ENCODE measurements at regions not wholly inside any gene's neighbourhood (a gene's known extent, or its start where the extent isn't known, plus 50 kb on each side); places are given as distances from the start of the nearest gene placed in this dataset.

DNA sequence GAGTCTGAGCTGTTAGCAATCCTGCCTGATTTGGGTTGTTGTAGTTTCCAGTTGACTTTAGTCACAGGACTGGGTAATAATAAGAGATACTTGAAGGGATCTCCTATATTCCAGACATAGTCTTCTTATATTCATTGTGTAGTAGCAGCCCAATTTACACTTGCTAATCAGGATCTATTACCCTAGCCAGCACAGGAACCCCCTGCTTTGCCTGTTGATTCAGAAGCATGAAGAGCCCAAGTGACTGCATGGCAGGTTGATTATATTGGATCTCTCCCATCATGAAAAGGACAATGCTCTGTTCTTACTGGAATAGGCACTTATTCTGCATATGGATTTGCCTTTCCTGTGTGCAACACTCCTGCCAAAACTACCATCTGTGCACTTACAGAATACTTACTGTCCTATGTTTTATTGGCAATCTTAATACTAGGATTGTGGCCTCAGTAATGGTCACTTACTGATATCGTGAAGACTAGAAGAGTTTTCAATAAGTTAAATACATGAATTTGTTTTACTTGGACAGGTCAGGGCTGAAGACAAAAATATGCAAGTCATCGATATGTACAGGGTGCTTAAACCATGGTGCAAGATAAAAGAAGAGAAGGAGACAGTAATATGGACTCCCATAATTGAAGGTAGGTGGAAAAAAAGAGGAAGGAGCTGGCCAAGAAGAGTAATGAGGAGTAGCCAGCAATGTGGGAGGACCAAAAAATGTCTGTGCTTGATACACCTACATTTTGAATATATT is 304.1 kb downstream of the MCTP2 start:
- no peak for DNase-seq (ENCODE audit: insufficient read length, low spot score)
- no peak for FAIRE-seq

DNA sequence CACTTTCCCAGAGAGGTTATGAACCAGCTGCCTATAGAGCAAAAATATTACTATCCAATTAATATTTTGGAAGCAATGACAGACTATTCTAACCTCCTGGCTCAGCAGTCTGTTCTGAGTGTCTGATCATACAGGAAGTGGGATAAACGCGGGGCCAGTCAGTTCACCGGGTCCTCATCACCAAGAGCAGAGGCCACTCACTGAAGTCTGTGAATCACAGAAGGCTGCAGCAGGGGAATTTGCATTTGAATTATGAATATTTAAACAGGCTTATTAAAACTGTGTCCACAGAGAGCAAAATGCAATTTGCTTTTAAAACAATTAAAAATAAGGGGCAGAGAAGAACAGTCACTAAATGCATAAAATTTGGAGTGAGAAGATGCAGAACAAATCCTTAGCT is 305.2 kb downstream of the MCTP2 start:
- DNase-seq (ENCODE audit: insufficient read length, low spot score) (no peak), FAIRE-seq (no peak)

DNA sequence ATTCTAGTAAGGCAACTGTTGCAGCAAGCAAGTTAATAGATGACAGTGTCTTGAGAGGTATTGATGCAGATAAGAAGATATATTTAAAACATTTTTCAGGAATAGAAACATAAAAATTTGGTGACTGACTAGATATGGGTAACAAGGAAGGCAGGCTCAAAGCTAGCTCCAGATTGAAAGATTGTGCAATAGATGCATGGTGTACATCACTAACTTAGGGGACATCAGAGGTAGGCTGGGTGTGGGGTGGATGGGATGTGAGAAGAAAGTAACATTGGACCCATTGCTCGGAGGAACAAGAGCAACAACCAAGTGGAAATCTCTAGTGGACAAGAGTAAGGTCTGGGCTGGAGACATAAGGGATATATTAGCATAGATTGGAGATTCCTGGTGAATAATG is 306.9 kb downstream of the MCTP2 start:
- FAIRE-seq (no peak), DNase-seq (ENCODE audit: insufficient read length, low spot score) (no peak)

GRCh38 chr15:94542391-94542790 is 311.0 kb downstream of the MCTP2 start:
- DNase-seq (ENCODE audit: insufficient read length, low spot score) (no peak), FAIRE-seq (no peak)

- FAIRE-seq = no peak
- no peak for DNase-seq (ENCODE audit: insufficient read length, low spot score)
Measured at GRCh38 chr15:94546808-94547207, 315.4 kb downstream of the MCTP2 start.

DNA sequence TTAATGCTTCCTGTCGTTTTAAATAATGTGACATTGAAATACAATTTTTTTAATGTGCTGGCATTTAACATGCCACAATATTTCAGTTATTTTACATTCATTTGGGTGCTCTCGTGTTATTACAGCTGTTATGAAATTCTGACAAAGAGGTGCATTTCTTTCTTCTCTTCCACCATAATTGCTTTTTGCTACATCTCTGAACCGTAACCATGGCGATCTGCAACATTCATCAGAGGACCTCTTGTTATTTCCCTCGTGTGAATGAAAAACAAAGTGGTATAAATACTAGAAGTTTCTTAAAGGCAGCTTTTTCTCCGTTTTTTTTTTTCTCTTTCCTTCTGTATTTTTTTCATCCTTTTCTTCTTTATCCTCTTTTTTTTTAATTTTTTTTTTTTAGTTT is 316.4 kb downstream of the MCTP2 start:
- FAIRE-seq = no peak
- no peak for DNase-seq (ENCODE audit: insufficient read length, low spot score)

GRCh38 chr15:94555841-94556519 is 324.6 kb downstream of the MCTP2 start:
- FAIRE-seq = no peak
- DNase-seq (ENCODE audit: insufficient read length, low spot score) = no peak

- DNase-seq (ENCODE audit: insufficient read length, low spot score) (no peak), FAIRE-seq (no peak)
Measured at GRCh38 chr15:94561036-94561689, 329.8 kb downstream of the MCTP2 start.

GRCh38 chr15:94563456-94563855 is 332.1 kb downstream of the MCTP2 start:
- no peak for FAIRE-seq
- DNase-seq (ENCODE audit: insufficient read length, low spot score) = no peak

- FAIRE-seq (peak; percentile 40), DNase-seq (ENCODE audit: insufficient read length, low spot score) (peak; percentile 21)
Measured at GRCh38 chr15:94576889-94577533, 345.6 kb downstream of the MCTP2 start.

DNA sequence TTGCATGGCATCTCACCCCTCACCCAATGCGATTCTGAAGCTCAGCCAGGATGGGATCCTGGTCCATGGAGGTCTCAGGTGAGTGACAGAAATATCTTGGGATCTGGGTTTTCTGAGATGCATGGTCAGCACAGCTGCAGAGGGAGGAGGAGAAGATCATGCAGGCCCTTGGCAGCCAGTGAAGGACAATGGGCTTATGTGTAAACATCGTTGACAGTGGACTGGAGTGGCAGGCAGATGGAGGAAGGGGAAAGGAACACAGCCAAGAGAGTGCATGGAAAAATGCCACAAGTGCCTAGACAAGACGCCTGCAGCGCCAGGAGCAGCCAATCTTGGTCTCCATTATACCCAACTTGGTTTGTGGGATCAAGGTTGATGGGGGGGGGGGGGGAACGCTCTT is 347.9 kb downstream of the MCTP2 start:
- no peak for DNase-seq (ENCODE audit: insufficient read length, low spot score)
- no peak for FAIRE-seq

DNA sequence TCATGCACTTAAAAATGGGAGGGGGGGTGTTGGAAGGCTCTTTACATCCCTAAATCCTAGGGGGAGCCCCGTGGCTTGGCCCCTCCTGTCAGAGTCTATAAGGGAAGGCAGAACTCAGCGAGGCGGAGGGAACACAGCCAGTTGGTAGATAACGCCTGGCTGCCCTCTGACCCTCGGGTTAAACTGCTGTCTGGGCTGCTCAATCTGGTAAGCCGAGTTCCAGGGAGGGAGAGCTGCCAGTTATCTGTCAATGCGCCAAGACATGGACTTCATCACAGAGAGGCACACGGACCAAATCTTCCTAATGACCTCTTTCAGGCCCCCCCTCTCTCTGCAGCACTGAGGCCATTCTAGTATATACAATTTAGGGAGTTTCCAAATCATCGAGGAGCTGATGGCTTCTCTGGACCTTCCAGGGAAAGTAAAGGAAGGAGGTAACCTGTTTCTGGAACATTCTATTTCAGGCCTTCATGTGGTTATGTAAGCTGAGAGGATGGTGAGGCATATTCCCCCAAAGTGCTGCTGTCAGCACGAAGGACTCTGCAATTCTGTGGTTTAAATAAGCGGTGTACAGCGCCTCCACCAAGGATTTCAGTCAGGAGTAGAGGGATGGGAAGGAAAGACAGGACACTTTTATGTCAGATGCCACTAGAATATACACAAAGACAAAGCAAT is 349.0 kb downstream of the MCTP2 start:
- FAIRE-seq = no peak

GRCh38 chr15:94582368-94582767 is 351.0 kb downstream of the MCTP2 start:
- no peak for FAIRE-seq
- DNase-seq (ENCODE audit: insufficient read length, low spot score) = peak; percentile 12

More for the DNA sequence above, 349.0 kb downstream of the MCTP2 start:
- no peak for DNase-seq (ENCODE audit: insufficient read length, low spot score)

GRCh38 chr15:94584833-94585244 is 353.5 kb downstream of the MCTP2 start:
- FAIRE-seq = peak; percentile 92
- DNase-seq (ENCODE audit: insufficient read length, low spot score) = peak; percentile 22

DNA sequence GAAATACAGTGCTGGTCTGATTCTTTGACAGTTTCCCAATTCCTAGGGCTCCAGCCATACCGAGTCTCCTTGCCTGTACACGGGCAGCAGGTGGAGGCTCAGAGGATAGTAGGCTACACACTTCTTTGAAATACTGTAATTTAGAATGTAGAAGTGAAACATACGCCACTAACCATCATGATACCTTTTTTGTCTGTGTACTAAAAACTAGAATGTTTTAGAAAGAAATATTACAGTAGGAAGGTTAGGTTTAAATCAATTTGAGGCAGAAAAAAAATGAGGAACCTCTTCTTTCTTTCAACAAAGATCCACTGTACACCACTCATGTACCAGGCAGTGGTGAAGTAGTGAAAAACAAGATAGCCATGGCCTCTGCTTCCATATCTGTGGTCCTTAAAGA is 354.7 kb downstream of the MCTP2 start:
- DNase-seq (ENCODE audit: insufficient read length, low spot score) (no peak), FAIRE-seq (no peak)

- no peak for FAIRE-seq
- no peak for DNase-seq (ENCODE audit: insufficient read length, low spot score)
Measured at GRCh38 chr15:94587113-94587512, 355.8 kb downstream of the MCTP2 start.

DNA sequence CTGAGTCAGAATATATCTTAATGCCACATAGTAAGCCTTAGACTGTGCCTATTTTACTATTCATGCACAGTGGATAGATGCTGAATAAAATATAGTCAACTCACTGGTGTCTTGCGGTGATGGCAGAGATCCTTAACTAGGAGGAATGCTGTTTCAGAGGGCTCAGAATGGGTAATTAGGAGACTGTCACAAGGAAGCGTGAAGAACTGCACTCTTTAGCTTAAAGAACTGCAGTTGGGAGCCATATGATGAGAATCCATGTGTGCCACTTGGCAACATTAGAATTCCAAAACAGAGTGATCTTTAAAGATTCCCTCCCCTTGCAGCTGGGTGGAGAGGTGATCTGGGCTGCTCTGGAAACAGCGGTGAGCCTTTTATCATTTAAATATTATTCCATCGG is 357.6 kb downstream of the MCTP2 start:
- DNase-seq (ENCODE audit: insufficient read length, low spot score) (no peak), FAIRE-seq (no peak)

DNA sequence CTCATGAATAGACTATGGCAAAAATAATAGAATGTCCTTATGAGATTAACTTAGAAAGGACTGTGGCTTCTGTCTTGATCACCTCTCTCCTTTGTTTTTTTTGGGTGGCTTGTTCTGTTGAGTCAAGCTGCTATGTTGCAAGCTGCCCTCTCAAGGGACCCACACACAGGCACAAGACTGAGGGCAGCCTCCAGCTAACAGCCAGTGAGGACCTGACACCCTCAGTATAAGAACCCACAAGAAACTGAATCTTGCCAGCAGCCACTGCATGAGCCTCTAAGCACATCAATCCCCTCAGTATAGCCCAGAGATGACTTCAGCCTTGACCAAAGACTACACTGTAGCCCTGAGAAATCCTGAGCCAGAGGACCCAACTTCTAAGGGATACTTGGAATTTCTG is 361.1 kb downstream of the MCTP2 start:
- FAIRE-seq (no peak), DNase-seq (ENCODE audit: insufficient read length, low spot score) (no peak)

DNA sequence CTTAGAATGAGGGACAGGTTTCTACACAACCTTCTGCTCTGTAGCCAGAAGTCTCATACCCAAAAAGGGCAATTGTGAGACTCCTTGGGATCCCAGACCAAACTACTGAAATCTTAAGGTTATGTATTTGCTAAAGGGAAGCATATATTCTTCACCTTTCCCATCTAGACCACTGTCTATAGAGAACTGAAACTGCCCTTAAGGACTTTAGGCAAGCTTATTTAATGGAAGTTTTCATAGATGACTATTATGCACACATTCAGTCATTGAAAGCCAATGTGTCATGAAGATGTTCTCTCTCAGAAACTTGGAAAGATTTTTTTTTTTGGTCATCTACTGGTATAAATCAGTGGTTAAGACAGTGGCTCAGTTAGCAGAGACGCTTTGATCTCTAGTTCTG is 365.3 kb downstream of the MCTP2 start:
- DNase-seq (ENCODE audit: insufficient read length, low spot score) (no peak), FAIRE-seq (no peak)

- FAIRE-seq (no peak), DNase-seq (ENCODE audit: insufficient read length, low spot score) (no peak)
Measured at GRCh38 chr15:94600505-94600904, 369.1 kb downstream of the MCTP2 start.
